Vagina (tissue), 2 donors: ENCODE measurements at regions not wholly inside any gene's neighbourhood (a gene's known extent, or its start where the extent isn't known, plus 50 kb on each side); places are given as distances from the start of the nearest gene placed in this dataset.

Source experiments
- POLR2A ChIP-seq, 2 donors: fragments of 450-650 bp; IDR thresholded peaks; one replicate each; pipeline ENCODE4 v1.6.1; 2017; ENCODE audit warnings: antibody characterized with exemption in 2 of 2, mild to moderate bottlenecking in 2 of 2, moderate library complexity in 2 of 2
- TF ChIP-seq, protein P1 (sequence below), 3 experiments: fragments of 450-650 bp in 2 of 3; fragments of 200-600 bp in 1 of 3; sonication (generic) in 1 of 3; IDR thresholded peaks; one replicate each; pipeline ENCODE4 v1.5.1; 2017 to 2019; ENCODE audit warnings: antibody characterized with exemption in 3 of 3, mild to moderate bottlenecking in 2 of 3, moderate library complexity in 2 of 3

DNA sequence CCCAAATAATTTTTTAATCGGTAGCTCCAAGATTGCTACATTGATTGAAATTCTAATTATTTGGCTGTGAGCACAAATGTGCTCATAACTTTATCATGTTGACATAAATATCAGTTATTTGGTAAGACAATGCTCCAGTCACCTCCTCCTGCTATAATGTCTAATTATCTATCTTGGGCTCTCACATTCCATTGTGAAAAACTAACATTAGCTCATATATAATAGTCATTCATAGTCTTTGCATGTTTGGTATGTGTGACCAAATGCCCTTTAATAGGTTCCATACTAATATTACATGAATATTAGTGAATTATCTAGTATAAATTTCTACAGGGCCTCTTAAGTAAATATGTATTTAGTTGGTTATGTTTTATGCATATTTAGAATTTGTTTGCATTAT lies 185.6 kb upstream of the MCHR2 start:
- TF ChIP-seq, protein P1, sequence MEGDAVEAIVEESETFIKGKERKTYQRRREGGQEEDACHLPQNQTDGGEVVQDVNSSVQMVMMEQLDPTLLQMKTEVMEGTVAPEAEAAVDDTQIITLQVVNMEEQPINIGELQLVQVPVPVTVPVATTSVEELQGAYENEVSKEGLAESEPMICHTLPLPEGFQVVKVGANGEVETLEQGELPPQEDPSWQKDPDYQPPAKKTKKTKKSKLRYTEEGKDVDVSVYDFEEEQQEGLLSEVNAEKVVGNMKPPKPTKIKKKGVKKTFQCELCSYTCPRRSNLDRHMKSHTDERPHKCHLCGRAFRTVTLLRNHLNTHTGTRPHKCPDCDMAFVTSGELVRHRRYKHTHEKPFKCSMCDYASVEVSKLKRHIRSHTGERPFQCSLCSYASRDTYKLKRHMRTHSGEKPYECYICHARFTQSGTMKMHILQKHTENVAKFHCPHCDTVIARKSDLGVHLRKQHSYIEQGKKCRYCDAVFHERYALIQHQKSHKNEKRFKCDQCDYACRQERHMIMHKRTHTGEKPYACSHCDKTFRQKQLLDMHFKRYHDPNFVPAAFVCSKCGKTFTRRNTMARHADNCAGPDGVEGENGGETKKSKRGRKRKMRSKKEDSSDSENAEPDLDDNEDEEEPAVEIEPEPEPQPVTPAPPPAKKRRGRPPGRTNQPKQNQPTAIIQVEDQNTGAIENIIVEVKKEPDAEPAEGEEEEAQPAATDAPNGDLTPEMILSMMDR (IDR thresholded peaks at IDR 0.05): no peak
- TF ChIP-seq POLR2A (IDR thresholded peaks at IDR 0.05): no peak
